Activated CD8-positive, alpha-beta T cell treated with anti-CD3 and anti-CD28 coated beads for 36 hours (primary cell): ENCODE measurements at regions not wholly inside any gene's neighbourhood (a gene's known extent, or its start where the extent isn't known, plus 50 kb on each side); places are given as distances from the start of the nearest gene placed in this dataset.

Experiments used
- ATAC-seq: fragments of 200-7000 bp; cut with Tn5 transposase; one replicate; pipeline ENCODE4 v1.10.0; 2021; ENCODE audit warnings: mild to moderate bottlenecking, moderate library complexity
- CTCF ChIA-PET: fragments of 350-600 bp; sonication (Branson Sonifier 250); formaldehyde crosslinking; loops from one replicate; lab custom pipeline; 2021; ENCODE audit warnings: antibody characterized with exemption; lab: Charles Lee
- POLR2A ChIA-PET: fragments of 350-600 bp; sonication (Branson Sonifier 250); formaldehyde crosslinking; loops from one replicate; lab custom pipeline; 2021; ENCODE audit warnings: antibody characterized with exemption; lab: Charles Lee
- DNase-seq: peaks from one replicate; pipeline ENCODE4 v3.0.0-alpha.2; 2020
- H3K27ac Mint-ChIP-seq: one replicate; pipeline ENCODE4 v1.8.0; 2021; ENCODE audit warnings: mild to moderate bottlenecking, mixed read lengths
- H3K27me3 Mint-ChIP-seq: one replicate; pipeline ENCODE4 v1.8.0; 2021; ENCODE audit warnings: mixed read lengths
- H3K36me3 Mint-ChIP-seq: one replicate; pipeline ENCODE4 v1.8.0; 2021; ENCODE audit warnings: low read depth, mixed read lengths
- H3K4me1 Mint-ChIP-seq: one replicate; pipeline ENCODE4 v1.8.0; 2021; ENCODE audit warnings: low read depth, mixed read lengths
- H3K4me3 Mint-ChIP-seq: one replicate; pipeline ENCODE4 v1.8.0; 2021; ENCODE audit warnings: mild to moderate bottlenecking, moderate library complexity, mixed read lengths
- H3K9me3 Mint-ChIP-seq: one replicate; pipeline ENCODE4 v1.8.0; 2021; ENCODE audit warnings: mixed read lengths
- CTCF ChIP-seq: fragments of 200-600 bp; IDR thresholded peaks from one replicate; pipeline ENCODE4 v1.8.0; 2022; ENCODE audit warnings: antibody characterized with exemption, mild to moderate bottlenecking
- intact Hi-C: fragments of 100-400 bp; cut with micrococcal nuclease; formaldehyde crosslinking; loops from one replicate; pipeline ENCODE4 v1.10.0; 2022

- ChIA-PET POLR2A (no interaction called here), CTCF (interaction anchor here (0.7 to 1.4 kb wide), 3 partner anchors 89 to 364 kb away, joined by 3 to 6 read pairs (median 3); no protein-coding TSS in a partner anchor)
- H3K36me3 Mint-ChIP-seq = peaks cover 2% of the 10 kb centered on the region
- H3K27me3 Mint-ChIP-seq = peaks cover 4% of the 10 kb centered on the region
- ATAC-seq (no peak), DNase-seq (no peak)
- H3K4me1 Mint-ChIP-seq = no peaks in the 10 kb centered on the region
- intact Hi-C loops = no loop called here
- no peak for TF ChIP-seq CTCF
- no peak overlapping the region for H3K27ac Mint-ChIP-seq
- H3K9me3 Mint-ChIP-seq = peaks cover 26% of the 10 kb centered on the region
- H3K4me3 Mint-ChIP-seq = no peak overlapping the region
These were observed 67.1 kb upstream of the CDK20 start for GRCh38 chr9:88041447-88041846.

- ChIA-PET CTCF (interaction anchor here (0.9 kb wide), 1 partner anchor 67 kb away, joined by 3 read pairs; no protein-coding TSS in a partner anchor), POLR2A (no interaction called here)
- no peaks in the 10 kb centered on the region for H3K4me1 Mint-ChIP-seq
- intact Hi-C loops = no loop called here
- H3K27me3 Mint-ChIP-seq = peaks cover 7% of the 10 kb centered on the region
- TF ChIP-seq CTCF = no peak
- no peaks in the 10 kb centered on the region for H3K36me3 Mint-ChIP-seq
- peaks cover 15% of the 10 kb centered on the region for H3K9me3 Mint-ChIP-seq
- DNase-seq (no peak), ATAC-seq (no peak)
- no peak overlapping the region for H3K4me3 Mint-ChIP-seq
- no peak overlapping the region for H3K27ac Mint-ChIP-seq
These were observed 63.0 kb upstream of the CDK20 start for GRCh38 chr9:88037285-88037845.

GRCh38 chr9:88034964-88035363, 60.6 kb upstream of the CDK20 start:
- peaks cover 7% of the 10 kb centered on the region for H3K27me3 Mint-ChIP-seq
- POLR2A ChIA-PET = no interaction called here
- no peak overlapping the region for H3K4me3 Mint-ChIP-seq
- intact Hi-C loops = no loop called here
- TF ChIP-seq CTCF = no peak
- DNase-seq (no peak), ATAC-seq (no peak)
- CTCF ChIA-PET = no interaction called here
- H3K9me3 Mint-ChIP-seq = peaks cover 15% of the 10 kb centered on the region
- no peak overlapping the region for H3K27ac Mint-ChIP-seq
- H3K4me1 Mint-ChIP-seq = no peaks in the 10 kb centered on the region
- H3K36me3 Mint-ChIP-seq = no peaks in the 10 kb centered on the region

GRCh38 chr9:88033359-88033702, 59.0 kb upstream of the CDK20 start:
- ChIA-PET POLR2A (no interaction called here), CTCF (interaction anchor here (1.0 kb wide), 1 partner anchor 83 kb away, joined by 3 read pairs; no protein-coding TSS in a partner anchor)
- Mint-ChIP-seq H3K4me1 (no peaks in the 10 kb centered on the region), H3K9me3 (peaks cover 12% of the 10 kb centered on the region), H3K27me3 (peaks cover 7% of the 10 kb centered on the region), H3K4me3 (no peak overlapping the region), H3K27ac (no peak overlapping the region), H3K36me3 (no peaks in the 10 kb centered on the region)
- no peak for ATAC-seq
- no peak for DNase-seq
- no peak for TF ChIP-seq CTCF
- intact Hi-C loops = no loop called here

- Mint-ChIP-seq H3K9me3 (no peaks in the 10 kb centered on the region), H3K27ac (no peak overlapping the region), H3K27me3 (peaks cover 4% of the 10 kb centered on the region), H3K4me1 (no peaks in the 10 kb centered on the region), H3K4me3 (no peak overlapping the region), H3K36me3 (no peaks in the 10 kb centered on the region)
- ATAC-seq = no peak
- TF ChIP-seq CTCF = no peak
- no peak for DNase-seq
- POLR2A ChIA-PET = no interaction called here
- intact Hi-C loops = no loop called here
- CTCF ChIA-PET = no interaction called here
These were observed 54.0 kb upstream of the CDK20 start for GRCh38 chr9:88028338-88028737.
